ENCODE measurements at regions not wholly inside any gene's neighbourhood (a gene's known extent, or its start where the extent isn't known, plus 50 kb on each side); places are given as distances from the start of the nearest gene placed in this dataset.

- POLR2A ChIA-PET: no interaction called here
- Mint-ChIP-seq H3K36me3 (no peaks in the 10 kb centered on the region), H3K9me3 (no peaks in the 10 kb centered on the region), H3K27ac (no peak overlapping the region), H3K4me1 (no peaks in the 10 kb centered on the region), H3K4me3 (no peak overlapping the region), H3K27me3 (no peaks in the 10 kb centered on the region)
- DNase-seq (no peak), ATAC-seq (ENCODE audit: low read depth) (no peak)
Measured at GRCh38 chr2:6685447-6685846, 180.3 kb downstream of the CMPK2 start.

- Mint-ChIP-seq H3K4me3 (no peak overlapping the region), H3K27me3 (no peaks in the 10 kb centered on the region), H3K9me3 (no peaks in the 10 kb centered on the region), H3K4me1 (no peaks in the 10 kb centered on the region), H3K36me3 (no peaks in the 10 kb centered on the region), H3K27ac (no peak overlapping the region)
- no peak for ATAC-seq (ENCODE audit: low read depth)
- DNase-seq: no peak
- POLR2A ChIA-PET: no interaction called here
Measured at GRCh38 chr2:6692056-6692455, 173.7 kb downstream of the CMPK2 start.

GRCh38 chr2:6692819-6693218 is 172.9 kb downstream of the CMPK2 start:
- H3K4me1 Mint-ChIP-seq: no peaks in the 10 kb centered on the region
- H3K27me3 Mint-ChIP-seq: no peaks in the 10 kb centered on the region
- POLR2A ChIA-PET: no interaction called here
- no peaks in the 10 kb centered on the region for H3K9me3 Mint-ChIP-seq
- no peaks in the 10 kb centered on the region for H3K36me3 Mint-ChIP-seq
- H3K27ac Mint-ChIP-seq: no peak overlapping the region
- no peak for ATAC-seq (ENCODE audit: low read depth)
- H3K4me3 Mint-ChIP-seq: no peak overlapping the region
- no peak for DNase-seq

DNA sequence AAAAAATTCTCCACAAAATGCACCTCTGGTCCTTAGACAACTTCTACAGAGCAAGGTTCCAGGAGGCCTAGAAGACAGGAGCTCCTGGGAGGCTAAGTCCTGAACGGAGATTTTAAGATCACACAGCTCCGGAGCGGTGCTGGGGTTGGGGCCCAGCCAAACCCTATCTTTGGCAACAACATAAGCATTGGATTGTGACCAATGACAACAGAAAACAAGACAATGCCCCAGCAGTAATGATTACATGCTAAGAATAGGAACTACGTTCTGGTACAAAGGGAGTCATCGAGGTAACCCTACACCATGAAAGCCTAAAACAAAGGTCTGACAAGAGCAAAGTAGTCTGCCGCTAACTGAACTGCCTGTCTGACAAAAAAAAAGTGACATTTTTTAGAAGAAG is 171.2 kb downstream of the CMPK2 start:
- no peak for DNase-seq
- POLR2A ChIA-PET: no interaction called here
- Mint-ChIP-seq H3K4me1 (no peaks in the 10 kb centered on the region), H3K4me3 (no peak overlapping the region), H3K9me3 (no peaks in the 10 kb centered on the region), H3K27me3 (no peaks in the 10 kb centered on the region), H3K27ac (no peak overlapping the region), H3K36me3 (no peaks in the 10 kb centered on the region)
- no peak for ATAC-seq (ENCODE audit: low read depth)

DNA sequence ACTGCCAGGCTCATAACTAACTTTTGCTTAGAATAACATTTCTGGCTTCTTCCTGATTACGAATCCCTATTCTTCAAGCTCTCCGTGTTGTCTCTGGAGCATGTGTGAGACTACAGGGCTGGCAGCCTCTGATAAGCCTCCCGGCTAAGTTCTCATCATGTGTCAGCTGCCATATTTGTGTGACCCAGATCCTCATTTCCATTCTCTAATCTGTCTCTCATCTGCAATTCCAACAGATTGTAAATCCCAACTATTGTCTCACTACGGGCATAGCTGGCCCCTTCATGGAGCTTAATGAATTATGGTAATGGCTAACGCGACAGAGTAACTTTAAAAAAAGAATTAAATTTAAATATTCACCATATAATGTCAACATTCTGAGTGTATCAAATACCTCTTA is 165.4 kb downstream of the CMPK2 start:
- H3K27me3 Mint-ChIP-seq: peaks cover 2% of the 10 kb centered on the region
- H3K27ac Mint-ChIP-seq: no peak overlapping the region
- POLR2A ChIA-PET: no interaction called here

DNA sequence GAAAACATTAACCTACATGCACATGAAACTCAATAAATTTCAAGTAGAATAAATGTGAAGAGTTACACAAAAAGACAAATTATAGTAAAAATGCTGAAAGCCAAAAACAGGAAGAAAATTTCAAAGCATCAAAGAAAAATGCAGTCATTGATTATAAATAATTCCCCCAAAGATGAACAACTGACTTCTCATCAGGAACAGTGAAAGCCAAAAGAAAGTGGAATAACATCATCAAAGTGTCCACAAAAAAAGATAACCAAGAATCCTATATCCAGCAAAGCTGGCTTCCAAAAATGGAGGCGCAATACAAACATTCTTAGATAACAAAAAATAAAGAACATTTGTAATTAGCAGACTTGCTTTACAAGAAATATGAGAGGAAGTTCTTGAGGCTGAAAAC is 161.6 kb downstream of the CMPK2 start:
- Mint-ChIP-seq H3K36me3 (no peaks in the 10 kb centered on the region), H3K4me1 (no peaks in the 10 kb centered on the region), H3K27ac (no peak overlapping the region), H3K27me3 (peaks cover 6% of the 10 kb centered on the region), H3K4me3 (no peak overlapping the region), H3K9me3 (no peaks in the 10 kb centered on the region)
- POLR2A ChIA-PET: no interaction called here
- no peak for ATAC-seq (ENCODE audit: low read depth)
- no peak for DNase-seq

More for the DNA sequence above, 165.4 kb downstream of the CMPK2 start:
- Mint-ChIP-seq H3K4me3 (no peak overlapping the region), H3K9me3 (no peaks in the 10 kb centered on the region), H3K4me1 (no peaks in the 10 kb centered on the region), H3K36me3 (no peaks in the 10 kb centered on the region)
- ATAC-seq (ENCODE audit: low read depth) (no peak), DNase-seq (no peak)

DNA sequence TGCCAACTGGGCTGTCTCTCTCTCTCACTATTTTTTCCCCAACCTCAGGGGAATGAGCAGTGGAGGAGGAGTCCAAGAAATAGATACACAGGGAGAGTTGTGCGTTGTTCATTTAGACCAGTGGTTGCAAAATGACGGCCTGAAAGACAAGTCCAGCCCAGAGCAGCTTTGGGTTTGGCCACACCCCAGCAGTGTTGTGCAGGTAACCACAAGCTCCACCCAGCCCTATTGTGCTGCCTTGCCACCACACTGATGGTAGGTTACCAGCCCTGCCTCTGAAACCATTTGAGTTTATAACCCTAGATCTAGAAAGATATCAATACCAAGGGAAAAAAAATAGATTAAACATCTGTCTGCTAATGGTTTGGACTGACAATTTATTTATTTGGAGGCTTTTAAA is 144.3 kb downstream of the CMPK2 start:
- H3K4me3 Mint-ChIP-seq: no peak overlapping the region

GRCh38 chr2:6722574-6722973 is 143.1 kb downstream of the CMPK2 start:
- POLR2A ChIA-PET: no interaction called here
- H3K4me3 Mint-ChIP-seq: no peak overlapping the region
- no peaks in the 10 kb centered on the region for H3K36me3 Mint-ChIP-seq
- DNase-seq (no peak), ATAC-seq (ENCODE audit: low read depth) (no peak)
- no peaks in the 10 kb centered on the region for H3K9me3 Mint-ChIP-seq
- H3K27me3 Mint-ChIP-seq: peaks cover 2% of the 10 kb centered on the region
- no peak overlapping the region for H3K27ac Mint-ChIP-seq
- H3K4me1 Mint-ChIP-seq: no peaks in the 10 kb centered on the region

More for the DNA sequence above, 144.3 kb downstream of the CMPK2 start:
- Mint-ChIP-seq H3K27me3 (peaks cover 2% of the 10 kb centered on the region), H3K36me3 (no peaks in the 10 kb centered on the region), H3K4me1 (no peaks in the 10 kb centered on the region), H3K9me3 (no peaks in the 10 kb centered on the region), H3K27ac (no peak overlapping the region)
- POLR2A ChIA-PET: no interaction called here
- no peak for DNase-seq
- ATAC-seq (ENCODE audit: low read depth): no peak

- DNase-seq: no peak
- H3K9me3 Mint-ChIP-seq: no peaks in the 10 kb centered on the region
- no peaks in the 10 kb centered on the region for H3K4me1 Mint-ChIP-seq
- H3K36me3 Mint-ChIP-seq: no peaks in the 10 kb centered on the region
- peaks cover 4% of the 10 kb centered on the region for H3K27me3 Mint-ChIP-seq
- POLR2A ChIA-PET: no interaction called here
- no peak for ATAC-seq (ENCODE audit: low read depth)
- no peak overlapping the region for H3K4me3 Mint-ChIP-seq
- H3K27ac Mint-ChIP-seq: no peak overlapping the region
Measured at GRCh38 chr2:6723865-6724604, 141.7 kb downstream of the CMPK2 start.

DNA sequence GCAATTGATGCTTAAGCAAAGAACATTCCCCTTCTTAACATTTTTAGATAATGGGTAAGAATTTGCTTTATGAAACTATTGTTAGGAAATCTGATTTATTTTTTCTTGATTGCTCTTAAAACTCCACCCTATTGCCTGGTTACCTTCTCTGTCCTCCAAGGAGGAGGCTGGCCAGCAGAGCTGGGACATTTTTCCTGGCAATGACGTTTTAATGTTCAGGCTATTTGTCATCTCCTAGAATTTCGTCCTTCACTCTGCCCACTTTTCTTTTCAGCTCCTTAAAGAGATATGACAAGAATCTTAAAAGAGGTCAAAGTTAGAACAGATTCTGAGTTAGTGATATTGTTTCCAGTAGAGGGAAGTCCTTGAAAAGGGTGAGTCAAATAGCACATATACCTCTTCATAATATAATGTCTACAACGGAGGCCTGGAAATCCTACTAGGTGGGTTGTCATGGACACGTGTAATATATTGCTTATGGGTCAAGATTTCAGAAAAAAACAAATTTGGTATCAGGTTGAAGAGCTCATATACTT is 141.0 kb downstream of the CMPK2 start:
- POLR2A ChIA-PET: no interaction called here
- DNase-seq (no peak), ATAC-seq (ENCODE audit: low read depth) (no peak)
- Mint-ChIP-seq H3K27ac (no peak overlapping the region), H3K27me3 (peaks cover 4% of the 10 kb centered on the region), H3K4me3 (no peak overlapping the region), H3K4me1 (no peaks in the 10 kb centered on the region), H3K9me3 (no peaks in the 10 kb centered on the region), H3K36me3 (no peaks in the 10 kb centered on the region)

DNA sequence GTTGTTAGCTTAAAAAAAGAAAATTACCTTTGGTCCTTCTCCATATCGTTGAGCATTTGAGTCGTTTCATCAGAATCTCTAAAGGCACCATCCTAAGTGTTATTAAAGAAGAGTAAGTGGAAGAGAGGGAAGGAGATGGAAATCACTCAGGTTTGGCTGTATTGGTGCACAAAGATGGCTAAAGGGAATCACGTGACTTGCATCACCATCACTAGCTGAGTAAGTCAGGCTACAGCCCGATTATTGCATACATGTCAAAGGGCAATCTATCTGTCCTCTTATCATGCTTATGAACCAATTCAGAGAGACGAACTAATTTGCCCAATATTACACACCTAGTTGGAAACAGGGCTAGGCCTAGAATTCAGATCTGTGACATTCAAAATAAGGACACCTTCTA is 137.6 kb downstream of the CMPK2 start:
- Mint-ChIP-seq H3K27ac (no peak overlapping the region), H3K4me3 (no peak overlapping the region), H3K27me3 (peaks cover 16% of the 10 kb centered on the region), H3K4me1 (no peaks in the 10 kb centered on the region), H3K9me3 (no peaks in the 10 kb centered on the region), H3K36me3 (no peaks in the 10 kb centered on the region)
- no peak for DNase-seq
- POLR2A ChIA-PET: no interaction called here
- ATAC-seq (ENCODE audit: low read depth): no peak

GRCh38 chr2:6730003-6730402 is 135.7 kb downstream of the CMPK2 start:
- no peak overlapping the region for H3K27ac Mint-ChIP-seq
- no peaks in the 10 kb centered on the region for H3K36me3 Mint-ChIP-seq
- no peak overlapping the region for H3K4me3 Mint-ChIP-seq
- H3K9me3 Mint-ChIP-seq: no peaks in the 10 kb centered on the region
- peaks cover 20% of the 10 kb centered on the region for H3K27me3 Mint-ChIP-seq
- DNase-seq: no peak
- H3K4me1 Mint-ChIP-seq: no peaks in the 10 kb centered on the region
- POLR2A ChIA-PET: no interaction called here
- no peak for ATAC-seq (ENCODE audit: low read depth)

DNA sequence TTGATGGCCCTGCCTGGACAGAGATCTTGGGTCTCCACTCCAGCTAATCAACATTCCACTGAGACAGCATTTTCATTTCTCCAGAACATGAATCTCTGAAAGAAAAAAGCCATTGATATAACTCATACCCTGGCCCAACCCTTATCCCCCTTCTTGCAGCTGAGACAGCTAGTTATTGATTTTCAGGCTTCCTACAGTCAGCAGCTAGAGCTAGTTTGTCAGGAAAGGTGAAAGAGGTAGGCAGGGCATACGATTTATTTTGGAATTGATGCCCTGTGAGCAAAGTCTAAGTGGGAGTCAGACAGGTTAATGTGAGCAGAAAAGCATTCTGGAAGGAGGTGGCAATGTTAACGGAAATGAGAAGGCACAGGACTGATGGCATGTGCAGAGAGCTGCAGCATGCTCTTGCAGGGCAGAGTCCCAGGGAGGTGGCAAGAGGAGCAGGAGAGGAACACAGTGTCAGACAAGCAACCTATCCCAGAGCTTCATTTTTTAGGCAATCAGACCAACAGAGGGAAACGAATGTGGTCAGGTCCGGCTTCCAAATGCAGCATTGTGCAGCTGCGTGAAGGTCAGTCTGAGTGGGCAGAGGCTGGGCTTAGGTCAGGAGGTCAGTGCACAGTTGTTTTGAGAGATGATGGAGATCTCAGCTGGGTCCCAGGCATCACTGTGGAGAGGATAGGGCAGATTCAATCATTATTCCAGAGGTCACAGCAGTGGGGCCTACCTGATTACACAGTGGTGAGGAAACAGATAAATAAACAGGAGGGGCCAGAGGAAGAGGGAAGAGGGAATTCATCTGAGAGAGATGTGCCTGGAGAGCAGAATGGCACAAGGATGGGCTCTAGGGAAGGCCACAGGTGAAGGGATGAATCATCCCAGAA is 134.8 kb downstream of the CMPK2 start:
- no peaks in the 10 kb centered on the region for H3K4me1 Mint-ChIP-seq
- peaks cover 20% of the 10 kb centered on the region for H3K27me3 Mint-ChIP-seq
- H3K36me3 Mint-ChIP-seq: no peaks in the 10 kb centered on the region
- no peak overlapping the region for H3K4me3 Mint-ChIP-seq
- POLR2A ChIA-PET: no interaction called here
- no peak for ATAC-seq (ENCODE audit: low read depth)
- H3K9me3 Mint-ChIP-seq: no peaks in the 10 kb centered on the region
- DNase-seq: no peak
- H3K27ac Mint-ChIP-seq: no peak overlapping the region

- H3K27me3 Mint-ChIP-seq: peaks cover 13% of the 10 kb centered on the region
- POLR2A ChIA-PET: no interaction called here
- H3K27ac Mint-ChIP-seq: no peak overlapping the region
Measured at GRCh38 chr2:6739547-6739946, 126.2 kb downstream of the CMPK2 start.

More at GRCh38 chr2:6739547-6739946, 126.2 kb downstream of the CMPK2 start:
- no peaks in the 10 kb centered on the region for H3K4me1 Mint-ChIP-seq
- no peaks in the 10 kb centered on the region for H3K36me3 Mint-ChIP-seq
- no peak for ATAC-seq (ENCODE audit: low read depth)
- no peaks in the 10 kb centered on the region for H3K9me3 Mint-ChIP-seq
- DNase-seq: no peak
- no peak overlapping the region for H3K4me3 Mint-ChIP-seq
